ENCODE measurements at regions not wholly inside any gene's neighbourhood (a gene's known extent, or its start where the extent isn't known, plus 50 kb on each side); places are given as distances from the start of the nearest gene placed in this dataset.
"Not testable (repeated sequence)": the region's sequence is repeated elsewhere in the genome, so short reads cannot be mapped to it uniquely, and the experiment has no call there.

DNA sequence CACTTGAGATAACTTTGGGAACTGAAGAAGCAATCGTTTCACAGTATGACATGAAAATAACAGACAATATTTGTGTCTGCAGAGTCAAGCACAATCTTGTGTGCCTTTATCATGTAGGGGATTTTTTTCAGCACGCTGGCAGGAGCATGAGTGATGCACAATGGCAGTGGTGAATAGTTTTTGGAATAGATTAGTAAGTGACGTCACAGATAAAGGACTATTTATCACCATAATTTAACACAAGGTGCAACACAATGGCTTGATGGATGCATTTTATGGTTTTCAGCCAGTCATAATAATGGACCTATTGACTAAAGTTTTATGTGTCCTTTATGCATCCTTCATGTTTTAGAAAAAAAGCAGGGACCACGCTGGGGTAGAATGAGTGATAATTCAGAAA lies 559.8 kb upstream of the FANCL start:
- DNase-seq: no peak

DNA sequence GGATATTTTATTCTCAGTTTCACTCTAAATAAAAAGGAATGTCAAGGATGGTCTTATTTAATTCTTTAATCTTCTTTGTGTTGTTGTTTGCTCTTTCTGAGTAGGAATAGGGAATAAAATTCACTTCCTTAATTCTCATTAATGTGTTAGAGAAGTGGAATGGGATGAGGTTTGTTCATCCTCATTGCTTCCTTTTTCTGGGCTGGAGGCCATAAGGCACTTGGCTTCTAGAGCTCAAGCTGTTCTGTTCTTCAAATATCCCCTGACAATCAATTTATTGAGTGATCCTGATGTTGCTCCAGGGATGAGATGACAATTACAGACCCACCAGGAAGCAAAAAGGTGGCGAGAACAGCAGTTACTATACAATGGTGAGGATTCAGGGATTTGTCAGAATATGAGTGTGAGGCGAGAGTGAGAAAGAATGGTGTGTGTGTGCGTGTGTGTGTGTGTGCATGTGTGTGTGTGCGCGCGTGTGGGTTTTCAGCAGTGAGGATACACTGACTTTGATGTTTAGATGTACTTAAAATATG lies 557.6 kb upstream of the FANCL start:
- no peak for DNase-seq

DNA sequence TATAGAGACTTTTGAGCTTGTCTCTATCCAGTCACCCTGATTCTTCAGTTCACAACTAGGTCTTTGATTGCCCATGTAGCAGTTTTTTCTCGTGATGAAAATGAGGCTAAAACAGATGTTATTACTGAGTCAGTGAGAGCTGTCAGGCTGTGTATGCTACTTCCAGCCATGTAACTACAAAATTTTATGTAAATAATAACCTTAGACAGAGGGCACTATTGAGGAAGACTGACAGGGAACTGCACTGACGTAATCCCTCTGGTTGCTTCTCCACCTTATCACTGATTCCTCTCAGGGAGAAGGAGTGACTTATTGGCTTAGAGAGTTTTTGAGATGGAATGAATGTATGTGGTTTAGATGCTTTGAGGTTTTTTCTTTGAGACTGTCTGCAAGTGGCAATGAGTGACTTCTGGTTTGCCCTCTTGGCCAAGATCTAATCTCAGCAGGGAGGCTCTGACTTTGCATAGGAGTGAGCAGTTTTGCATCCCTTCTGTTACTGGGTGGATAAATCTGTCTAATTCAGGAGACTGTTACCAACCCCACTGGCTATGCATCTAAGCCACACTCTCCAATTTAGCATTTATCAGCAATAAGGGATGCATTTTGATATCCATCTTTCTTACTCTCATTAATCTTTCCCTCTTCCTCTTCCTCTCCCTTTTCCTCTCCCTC lies 555.2 kb upstream of the FANCL start:
- DNase-seq: no peak

DNA sequence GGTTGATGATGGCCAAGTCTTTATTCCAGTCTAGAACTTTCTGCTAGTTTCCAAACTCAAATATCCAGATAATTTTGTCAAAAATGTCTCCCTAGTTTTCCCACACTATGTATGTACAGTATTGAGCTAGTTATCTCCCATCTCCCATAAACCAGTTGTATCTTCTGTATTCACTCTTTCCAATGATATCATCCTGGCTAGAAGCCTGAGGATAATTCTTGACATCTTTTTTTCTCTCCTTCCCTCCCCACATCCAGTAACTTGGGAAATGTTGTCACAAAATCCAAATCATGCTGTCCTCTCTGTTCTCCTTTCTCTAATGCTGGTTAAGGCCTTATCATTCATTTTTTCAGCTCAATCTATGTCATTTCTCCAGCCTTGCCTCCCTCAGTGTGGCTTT lies 553.8 kb upstream of the FANCL start:
- DNase-seq: no peak

- DNase-seq: no peak
These were observed 553.0 kb upstream of the FANCL start for GRCh38 chr2:58794103-58794502.

DNA sequence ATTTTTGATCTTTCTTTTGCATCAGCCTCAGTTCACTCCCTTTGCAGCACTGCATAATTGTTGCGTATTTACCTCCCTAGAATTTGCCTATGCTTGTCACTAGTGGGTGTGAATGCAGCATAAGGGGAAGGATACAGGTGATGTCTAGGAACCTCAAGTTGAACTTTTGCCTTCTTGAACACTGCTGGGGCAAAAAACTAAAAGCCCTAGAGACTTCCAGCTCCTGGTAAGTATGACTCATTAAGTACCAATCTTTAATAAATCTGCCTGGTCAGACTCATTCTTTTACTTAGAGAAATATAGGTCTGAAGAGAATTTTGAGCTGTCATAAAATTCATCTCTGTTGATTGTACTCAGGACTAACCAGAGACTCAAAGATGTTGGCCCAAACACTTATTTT lies 547.3 kb upstream of the FANCL start:
- DNase-seq: no peak

DNA sequence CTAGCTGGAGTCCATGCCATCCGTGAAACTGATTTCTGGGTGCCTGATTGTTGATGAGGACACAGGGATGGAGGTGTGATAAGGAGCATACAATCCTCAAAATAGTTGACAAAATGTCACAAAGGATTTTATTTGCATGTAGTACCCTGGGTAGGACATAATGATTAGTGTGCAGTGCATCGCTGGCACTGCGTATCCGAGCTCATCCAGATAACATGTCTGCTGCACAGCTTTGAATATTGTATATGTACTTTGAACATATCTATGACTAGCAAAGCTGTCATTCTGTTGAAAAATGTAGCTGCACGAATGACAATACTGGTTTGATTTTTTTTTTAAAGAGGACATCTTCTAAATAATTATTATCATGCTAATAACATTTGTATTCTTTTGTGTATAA lies 529.7 kb upstream of the FANCL start:
- DNase-seq: no peak

- no peak for DNase-seq
These were observed 528.7 kb upstream of the FANCL start for GRCh38 chr2:58769864-58770234.

DNA sequence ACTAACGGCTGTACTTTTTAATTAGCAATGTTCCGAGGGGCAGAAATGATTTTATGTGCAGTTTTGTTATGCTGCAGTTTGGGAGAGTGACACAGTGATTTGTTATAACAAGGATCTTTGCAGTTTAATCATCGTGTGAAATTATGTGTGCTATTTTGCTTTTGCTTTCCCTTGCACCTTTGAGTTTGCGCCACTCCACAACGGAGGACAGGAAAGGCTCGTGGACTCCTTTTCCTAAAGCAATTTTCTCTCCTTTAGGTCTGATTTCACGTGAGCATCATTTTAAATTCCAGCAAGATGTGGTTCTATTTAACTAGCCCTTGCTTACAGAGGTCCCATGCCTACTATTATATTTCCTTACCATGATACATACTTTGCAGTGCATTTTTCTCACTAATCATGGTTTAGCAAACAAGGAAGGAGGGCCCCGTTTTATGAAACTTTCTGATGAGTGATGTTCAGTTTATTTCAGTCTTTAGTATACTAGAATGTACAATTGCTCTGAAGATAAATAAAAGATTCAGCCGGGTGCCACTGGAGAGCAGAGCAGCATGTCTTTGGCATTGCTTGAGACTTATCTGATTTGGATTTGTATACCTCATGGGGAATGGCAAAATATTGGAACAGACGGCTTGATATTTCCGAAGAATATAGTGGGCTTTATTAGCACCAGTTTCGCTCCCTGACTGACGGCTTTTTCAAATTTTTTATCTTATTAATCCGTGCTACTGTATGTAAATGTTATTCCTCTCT lies 528.2 kb upstream of the FANCL start:
- no peak for DNase-seq

DNA sequence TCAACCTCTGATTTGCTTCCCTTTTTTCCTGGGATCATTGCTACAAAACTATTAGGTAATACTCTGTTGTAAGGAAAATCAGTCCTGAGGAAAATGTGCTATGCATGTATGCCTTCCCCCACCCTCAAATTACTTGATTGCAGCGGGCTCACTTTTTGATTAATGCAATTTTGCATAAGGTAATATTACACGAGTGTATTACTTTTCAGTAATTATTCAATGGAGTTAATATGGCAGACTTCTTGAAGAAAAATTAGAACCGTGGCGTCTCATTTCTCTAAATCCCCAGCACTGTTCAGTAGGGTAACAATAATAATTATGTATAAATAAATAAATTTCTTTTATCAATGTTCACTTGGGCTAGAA lies 527.6 kb upstream of the FANCL start:
- DNase-seq: no peak

DNA sequence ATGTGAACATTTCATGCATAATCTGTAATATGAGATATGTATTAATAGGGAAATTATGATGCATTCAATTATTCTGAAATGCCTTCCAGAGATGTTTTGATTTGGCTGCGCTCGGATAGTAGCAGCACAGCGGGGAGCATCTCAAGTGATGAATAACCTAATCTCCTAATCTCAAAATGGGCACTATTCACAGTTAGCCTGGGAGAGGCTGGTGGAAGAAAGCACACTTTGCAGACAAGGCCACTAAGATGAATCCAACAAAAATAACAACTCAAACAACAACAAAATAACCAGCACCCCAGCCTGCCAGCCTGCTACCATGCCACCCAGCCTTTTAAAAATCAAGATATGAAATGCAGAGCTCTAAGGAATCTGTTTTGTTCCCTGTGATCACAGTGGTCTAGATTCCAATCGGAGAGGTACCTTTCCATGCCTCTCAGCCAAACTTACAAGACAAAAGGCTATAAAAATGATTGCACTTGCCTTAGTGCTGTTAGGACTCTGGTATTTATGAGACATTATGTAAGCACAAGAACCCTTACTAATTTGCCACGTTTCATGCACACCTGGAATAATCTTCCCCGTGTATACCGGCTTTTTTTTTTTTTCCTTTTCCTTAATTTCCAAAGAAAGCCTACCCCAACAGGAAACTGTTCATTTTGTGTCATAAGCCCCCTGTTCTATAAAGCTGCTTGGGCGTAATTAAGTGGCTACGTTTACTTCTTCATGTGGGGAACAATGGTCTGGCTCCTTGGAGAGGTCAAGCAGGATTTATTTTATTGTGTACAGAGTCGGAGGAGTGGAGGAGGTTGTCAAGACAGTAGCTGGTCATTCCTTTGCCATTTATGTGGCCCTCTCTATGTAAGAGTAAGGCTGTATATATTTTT lies 526.9 kb upstream of the FANCL start:
- no peak for DNase-seq

GRCh38 chr2:58764338-58765104 lies 523.4 kb upstream of the FANCL start:
- DNase-seq: no peak

- no peak for DNase-seq
These were observed 521.2 kb upstream of the FANCL start for GRCh38 chr2:58762176-58762781.

- DNase-seq: no peak
These were observed 516.8 kb upstream of the FANCL start for GRCh38 chr2:58757971-58758370.

DNA sequence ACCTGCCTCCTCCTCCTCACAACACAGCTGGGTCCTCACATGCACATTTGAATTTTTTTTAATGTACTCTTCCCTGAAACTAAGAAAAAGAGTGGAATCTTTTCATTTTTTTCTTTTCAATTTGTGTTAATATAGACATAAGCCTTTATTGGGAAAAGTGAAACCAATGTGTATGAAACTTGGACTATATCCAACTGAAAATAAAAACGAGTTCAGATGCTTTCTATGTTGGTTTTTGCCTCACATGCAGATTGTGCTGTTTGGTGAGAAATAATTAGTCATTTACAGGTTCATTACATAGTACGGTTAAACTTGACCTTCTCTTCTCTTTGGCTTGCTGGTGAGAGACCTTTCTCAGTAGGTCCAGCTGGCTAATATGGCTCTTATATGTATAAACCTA lies 515.2 kb upstream of the FANCL start:
- DNase-seq: no peak

- not testable (repeated sequence) for DNase-seq
These were observed 511.4 kb upstream of the FANCL start for GRCh38 chr2:58752507-58752906.

DNA sequence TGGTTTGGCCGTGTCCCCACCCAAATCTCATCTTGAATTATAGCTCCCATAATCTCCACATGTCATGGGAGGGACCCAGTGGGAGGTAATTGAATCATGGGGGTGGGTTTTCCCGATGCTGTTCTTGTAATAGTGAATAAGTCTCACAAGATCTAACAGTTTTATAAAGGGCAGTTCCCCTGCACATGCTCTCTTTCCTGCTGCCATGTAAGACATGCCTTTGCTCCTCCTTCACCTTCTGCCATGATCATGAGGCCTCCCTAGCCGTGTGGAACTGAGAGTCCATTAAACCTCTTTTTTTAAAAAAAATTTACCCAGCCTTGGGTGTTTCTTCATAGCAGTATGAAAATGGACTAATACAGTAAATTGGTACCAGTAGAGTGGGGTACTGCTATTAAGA lies 510.6 kb upstream of the FANCL start:
- DNase-seq: not testable (repeated sequence)

- DNase-seq: no peak
These were observed 507.9 kb upstream of the FANCL start for GRCh38 chr2:58749041-58749440.

- not testable (repeated sequence) for DNase-seq
These were observed 504.2 kb upstream of the FANCL start for GRCh38 chr2:58745334-58745733.

DNA sequence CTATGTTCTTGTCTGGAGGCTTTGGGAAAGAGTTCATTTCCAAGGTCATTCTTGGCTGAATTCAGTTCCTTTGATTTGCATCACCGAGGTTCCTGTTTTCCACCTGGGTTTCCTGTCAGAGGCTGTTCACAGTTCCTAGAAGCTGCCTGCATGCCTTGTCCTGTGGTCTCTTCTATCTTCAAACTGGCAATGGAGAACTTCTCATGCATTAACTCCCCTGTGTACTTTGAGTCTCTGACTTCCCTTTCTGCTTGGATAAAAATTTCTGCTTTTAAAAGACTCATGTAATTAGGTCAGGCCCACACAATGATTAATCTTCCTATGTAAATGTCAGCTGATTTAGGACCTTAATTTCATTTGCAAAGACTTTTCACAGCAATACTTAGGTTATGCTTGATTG lies 499.3 kb upstream of the FANCL start:
- DNase-seq: no peak

- DNase-seq: no peak
These were observed 497.9 kb upstream of the FANCL start for GRCh38 chr2:58739033-58739432.

DNA sequence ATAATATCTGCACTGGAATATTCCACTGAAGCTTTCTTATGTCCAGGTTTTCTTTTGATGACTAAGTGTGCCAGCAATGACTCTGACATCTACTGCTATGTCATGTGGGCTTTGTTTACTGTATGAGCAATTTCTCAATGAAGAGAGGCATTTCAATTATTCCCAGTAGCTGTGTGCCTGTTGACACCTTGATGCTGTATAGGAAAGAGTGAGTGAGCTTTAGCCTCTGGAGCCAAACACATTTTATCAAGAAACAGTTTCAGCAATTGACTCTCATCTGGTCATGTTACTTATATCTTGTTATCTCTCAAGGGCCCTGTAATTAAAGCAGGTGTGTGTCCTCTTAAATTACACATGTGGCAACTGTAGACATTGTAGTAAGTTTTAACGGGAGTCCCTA lies 493.2 kb upstream of the FANCL start:
- no peak for DNase-seq

All from central memory CD4-positive, alpha-beta T cell (primary cell).